ENCODE measurements at regions not wholly inside any gene's neighbourhood (a gene's known extent, or its start where the extent isn't known, plus 50 kb on each side); places are given as distances from the start of the nearest gene placed in this dataset.

GRCh38 chr4:144583658-144584057 lies 62.3 kb upstream of the HHIP start:
- no peak for FAIRE-seq

GRCh38 chr4:144584428-144584827 lies 61.5 kb upstream of the HHIP start:
- TF ChIP-seq HOXA7 (CRISPR knock-in tag; IDR thresholded peaks at IDR 0.05) (no peak), HOXB5 (CRISPR knock-in tag; IDR thresholded peaks at IDR 0.05) (no peak), USF2 (IDR thresholded peaks at IDR 0.05) (no peak), HES2 (IDR thresholded peaks at IDR 0.05) (no peak), RFX5 (IDR thresholded peaks at IDR 0.05) (no peak), ZNF302 (CRISPR knock-in tag; IDR thresholded peaks at IDR 0.05) (no peak), NR3C1 (IDR thresholded peaks at IDR 0.05) (no peak), GATA3 (IDR thresholded peaks at IDR 0.05; ENCODE audit: borderline replicate concordance) (no peak), CHD2 (IDR thresholded peaks at IDR 0.05; ENCODE audit: low read length, partially characterized antibody) (no peak), NPAS2 (CRISPR knock-in tag; IDR thresholded peaks at IDR 0.05; ENCODE audit: borderline replicate concordance) (no peak), CTCF (IDR thresholded peaks at IDR 0.05) (no peak), CBX2 (IDR thresholded peaks at IDR 0.05; ENCODE audit: borderline replicate concordance, low read depth) (no peak)
- Histone ChIP-seq H3K4me3 (no peak overlapping the region), H3K4me2 (peak overlapping the region; percentile 88), H3K9me3 (no peaks in the 10 kb centered on the region), H3K27ac (peak overlapping the region; percentile 92 to 98), H3K4me1 (peaks cover 53% of the 10 kb centered on the region)
- CTCF ChIA-PET: interaction anchor here (0.6 kb wide), 1 partner anchor 231 kb away, joined by 3 read pairs; no protein-coding TSS in a partner anchor
- POLR2A ChIA-PET: no interaction called here
- no peak for FAIRE-seq
- WGBS (ENCODE audit: missing lambda C conversion rate): 53% methylated on average over 3 of the region's 3 CpGs
- DNase-seq (ENCODE audit: low read depth in 1 of 2, low spot score in 1 of 2): no peak
- ATAC-seq: peak in 1 of 2 experiments; percentile 26; a peak in 2 of 6 replicates

More at GRCh38 chr4:144583658-144584057, 62.3 kb upstream of the HHIP start:
- peak overlapping the region; percentile 33; the same call in 2 of the 3 replicates for H3K4me3 ChIP-seq
- H3K9me3 ChIP-seq: no peaks in the 10 kb centered on the region
- no peak for TF ChIP-seq MAFK (IDR thresholded peaks at IDR 0.05; ENCODE audit: partially characterized antibody)
- peak; percentile 73; the same call in 1 of the 3 replicates for TF ChIP-seq BCL3 (IDR thresholded peaks at IDR 0.05)
- no peak for TF ChIP-seq USF2 (IDR thresholded peaks at IDR 0.05)
- TF ChIP-seq EP300 (IDR thresholded peaks at IDR 0.05): peak; percentile 65 to 71; a peak in 3 of 5 replicates
- TF ChIP-seq FOSL2 (IDR thresholded peaks at IDR 0.05): no peak
- peak; percentile 33; the same call in 1 of the 2 replicates for TF ChIP-seq FOSL2 (CRISPR knock-in tag; IDR thresholded peaks at IDR 0.05)
- TF ChIP-seq JUNB (IDR thresholded peaks at IDR 0.05): peak; percentile 69
- peak; percentile 94 to 96 for TF ChIP-seq CEBPB (IDR thresholded peaks at IDR 0.05)
- TF ChIP-seq SMC3 (IDR thresholded peaks at IDR 0.05): peak; percentile 25; the same call in 2 of the 3 replicates
- TF ChIP-seq HES2 (IDR thresholded peaks at IDR 0.05): peak; percentile 88
- TF ChIP-seq RAD21 (conservative IDR thresholded peaks at IDR 0.05 in 1 of 2, IDR thresholded peaks at IDR 0.05 in 1 of 2): peak in 1 of 2 experiments; percentile 41; a peak in 1 of 5 replicates
- ATAC-seq (peak; percentile 77 to 84), DNase-seq (ENCODE audit: low read depth in 1 of 2, low spot score in 1 of 2) (peak in 1 of 2 experiments; percentile 73)
- peaks cover 61% of the 10 kb centered on the region for H3K4me1 ChIP-seq
- CTCF ChIA-PET: interaction anchor here (0.6 kb wide), 1 partner anchor 230 kb away, joined by 3 read pairs; no protein-coding TSS in a partner anchor
- H3K27ac ChIP-seq: peak overlapping the region; percentile 92 to 98
- peak overlapping the region; percentile 88 for H3K4me2 ChIP-seq
- POLR2A ChIA-PET: interaction anchor here (0.7 kb wide), 1 partner anchor 247 kb away, joined by 5 read pairs; no protein-coding TSS in a partner anchor

Measured in A549 (cell line).